ENCODE measurements at regions not wholly inside any gene's neighbourhood (a gene's known extent, or its start where the extent isn't known, plus 50 kb on each side); places are given as distances from the start of the nearest gene placed in this dataset.

DNA sequence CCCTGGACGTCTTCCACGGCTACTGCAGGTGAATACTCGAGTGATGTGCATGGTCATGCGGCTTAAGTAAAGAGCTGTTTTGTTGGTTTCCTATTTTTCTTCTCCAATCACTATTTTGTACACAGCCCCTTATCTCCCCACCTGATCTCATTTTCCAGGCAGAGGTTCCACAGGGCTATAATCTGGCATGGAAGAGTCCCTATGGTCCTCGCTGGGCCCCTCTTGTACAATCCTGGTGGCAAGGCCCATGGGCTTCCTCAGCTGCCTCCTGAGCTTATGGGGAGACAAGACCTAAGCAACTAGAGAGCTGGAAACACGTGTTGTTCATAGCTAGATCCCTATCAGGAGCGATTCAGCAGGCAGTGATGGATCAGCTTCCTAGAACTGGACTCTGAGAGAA is 181.3 kb upstream of the ADO start:
- TF ChIP-seq, protein P1, sequence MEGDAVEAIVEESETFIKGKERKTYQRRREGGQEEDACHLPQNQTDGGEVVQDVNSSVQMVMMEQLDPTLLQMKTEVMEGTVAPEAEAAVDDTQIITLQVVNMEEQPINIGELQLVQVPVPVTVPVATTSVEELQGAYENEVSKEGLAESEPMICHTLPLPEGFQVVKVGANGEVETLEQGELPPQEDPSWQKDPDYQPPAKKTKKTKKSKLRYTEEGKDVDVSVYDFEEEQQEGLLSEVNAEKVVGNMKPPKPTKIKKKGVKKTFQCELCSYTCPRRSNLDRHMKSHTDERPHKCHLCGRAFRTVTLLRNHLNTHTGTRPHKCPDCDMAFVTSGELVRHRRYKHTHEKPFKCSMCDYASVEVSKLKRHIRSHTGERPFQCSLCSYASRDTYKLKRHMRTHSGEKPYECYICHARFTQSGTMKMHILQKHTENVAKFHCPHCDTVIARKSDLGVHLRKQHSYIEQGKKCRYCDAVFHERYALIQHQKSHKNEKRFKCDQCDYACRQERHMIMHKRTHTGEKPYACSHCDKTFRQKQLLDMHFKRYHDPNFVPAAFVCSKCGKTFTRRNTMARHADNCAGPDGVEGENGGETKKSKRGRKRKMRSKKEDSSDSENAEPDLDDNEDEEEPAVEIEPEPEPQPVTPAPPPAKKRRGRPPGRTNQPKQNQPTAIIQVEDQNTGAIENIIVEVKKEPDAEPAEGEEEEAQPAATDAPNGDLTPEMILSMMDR (IDR thresholded peaks at IDR 0.05) = no peak
- no peak for TF ChIP-seq POLR2A (IDR thresholded peaks at IDR 0.05)

Data from heart left ventricle (tissue), 13 donors.